A673 (cell line): ENCODE measurements at regions not wholly inside any gene's neighbourhood (a gene's known extent, or its start where the extent isn't known, plus 50 kb on each side); places are given as distances from the start of the nearest gene placed in this dataset.

Experiments
- BruUV-seq: library from RNA; stranded (reverse); fragments of 400-500 nt; replicated peaks from 2 replicates; lab custom pipeline; 2021; lab: Mats Ljungman, UMichigan
- CTCF ChIA-PET: fragments of 300-600 bp; sonication (Branson Sonifier 250); formaldehyde crosslinking; loops from one replicate; lab custom pipeline; 2022; ENCODE audit warnings: antibody characterized with exemption; lab: Charles Lee
- POLR2A ChIA-PET: fragments of 300-600 bp; sonication (Branson Sonifier 250); formaldehyde crosslinking; loops from one replicate; lab custom pipeline; 2022; ENCODE audit warnings: antibody characterized with exemption; ENCODE audit not compliant: low non-redundant PET; lab: Charles Lee
- DNase-seq: peaks from one replicate; pipeline ENCODE4 v3.0.0-alpha.2; 2015; ENCODE audit warnings: low spot score
- H3K27ac ChIP-seq: fragments of 200-600 bp; sonication (generic); 2 replicates; pipeline ENCODE4 v1.5.1; 2016; ENCODE audit warnings: mixed run types, low read depth, mild to moderate bottlenecking, mixed read lengths, antibody characterized with exemption, low read length; ENCODE audit not compliant: poor library complexity, severe bottlenecking
- H3K27me3 ChIP-seq: fragments of 200-600 bp; sonication (generic); replicated peaks from 2 replicates; pipeline ENCODE4 v1.6.1; 2017; ENCODE audit warnings: mixed run types, low read depth, mild to moderate bottlenecking, mixed read lengths, antibody characterized with exemption, low read length; ENCODE audit not compliant: insufficient read depth, poor library complexity
- H3K36me3 ChIP-seq: fragments of 200-600 bp; sonication (generic); 2 replicates; pipeline ENCODE4 v1.6.1; 2016; ENCODE audit warnings: mixed run types, mild to moderate bottlenecking, mixed read lengths, antibody characterized with exemption, low read length; ENCODE audit not compliant: insufficient read depth, poor library complexity, severe bottlenecking
- H3K4me1 ChIP-seq: fragments of 200-600 bp; sonication (generic); 2 replicates; pipeline ENCODE4 v1.6.1; 2017; ENCODE audit warnings: mixed run types, mild to moderate bottlenecking, mixed read lengths, antibody characterized with exemption, low read length; ENCODE audit not compliant: insufficient read depth, poor library complexity, severe bottlenecking
- H3K4me3 ChIP-seq: fragments of 200-600 bp; sonication (generic); 2 replicates; pipeline ENCODE4 v1.5.1; 2016; ENCODE audit warnings: low read depth, mixed run types, mild to moderate bottlenecking, mixed read lengths, low read length; ENCODE audit not compliant: poor library complexity, severe bottlenecking
- H3K9me3 ChIP-seq: fragments of 200-600 bp; sonication (generic); 2 replicates; pipeline ENCODE4 v1.6.1; 2016; ENCODE audit warnings: mixed run types, low read depth, mild to moderate bottlenecking, mixed read lengths, antibody characterized with exemption, low read length; ENCODE audit not compliant: poor library complexity, severe bottlenecking
- EZH2 ChIP-seq: fragments of 200-600 bp; sonication (generic); IDR thresholded peaks from 2 replicates; pipeline ENCODE4 v1.6.1; 2017; ENCODE audit warnings: borderline replicate concordance, low read depth, mild to moderate bottlenecking, mixed read lengths, antibody characterized with exemption, low read length; ENCODE audit not compliant: poor library complexity, severe bottlenecking
- intact Hi-C: fragments of 100-400 bp; cut with micrococcal nuclease; formaldehyde crosslinking; loops from one replicate; pipeline ENCODE4 v1.10.0; 2022; ENCODE audit not compliant: unreplicated experiment
- TF ChIP-seq, protein P1 (sequence below): fragments of 300-800, 200-600 bp; sonication (generic); conservative IDR thresholded peaks from 2 replicates; pipeline ENCODE4 v1.5.1; 2017; ENCODE audit warnings: low read depth, mild to moderate bottlenecking, antibody characterized with exemption, low read length, moderate library complexity, mixed read lengths

GRCh38 chr5:28451483-28451882 lies 1413.1 kb upstream of the CDH9 start:
- Histone ChIP-seq H3K4me3 (no peak overlapping the region), H3K27ac (no peak overlapping the region), H3K27me3 (no peaks in the 10 kb centered on the region), H3K9me3 (no peaks in the 10 kb centered on the region), H3K36me3 (no peaks in the 10 kb centered on the region), H3K4me1 (no peaks in the 10 kb centered on the region)
- CTCF ChIA-PET = no interaction called here
- POLR2A ChIA-PET = no interaction called here
- BruUV-seq = no TSS peak
- intact Hi-C loops = no loop called here
- DNase-seq = no peak
- no peak for TF ChIP-seq EZH2
- TF ChIP-seq, protein P1, sequence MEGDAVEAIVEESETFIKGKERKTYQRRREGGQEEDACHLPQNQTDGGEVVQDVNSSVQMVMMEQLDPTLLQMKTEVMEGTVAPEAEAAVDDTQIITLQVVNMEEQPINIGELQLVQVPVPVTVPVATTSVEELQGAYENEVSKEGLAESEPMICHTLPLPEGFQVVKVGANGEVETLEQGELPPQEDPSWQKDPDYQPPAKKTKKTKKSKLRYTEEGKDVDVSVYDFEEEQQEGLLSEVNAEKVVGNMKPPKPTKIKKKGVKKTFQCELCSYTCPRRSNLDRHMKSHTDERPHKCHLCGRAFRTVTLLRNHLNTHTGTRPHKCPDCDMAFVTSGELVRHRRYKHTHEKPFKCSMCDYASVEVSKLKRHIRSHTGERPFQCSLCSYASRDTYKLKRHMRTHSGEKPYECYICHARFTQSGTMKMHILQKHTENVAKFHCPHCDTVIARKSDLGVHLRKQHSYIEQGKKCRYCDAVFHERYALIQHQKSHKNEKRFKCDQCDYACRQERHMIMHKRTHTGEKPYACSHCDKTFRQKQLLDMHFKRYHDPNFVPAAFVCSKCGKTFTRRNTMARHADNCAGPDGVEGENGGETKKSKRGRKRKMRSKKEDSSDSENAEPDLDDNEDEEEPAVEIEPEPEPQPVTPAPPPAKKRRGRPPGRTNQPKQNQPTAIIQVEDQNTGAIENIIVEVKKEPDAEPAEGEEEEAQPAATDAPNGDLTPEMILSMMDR = no peak

GRCh38 chr5:28450997-28451396 lies 1412.6 kb upstream of the CDH9 start:
- DNase-seq = no peak
- Histone ChIP-seq H3K36me3 (no peaks in the 10 kb centered on the region), H3K9me3 (no peaks in the 10 kb centered on the region), H3K27ac (no peak overlapping the region), H3K27me3 (no peaks in the 10 kb centered on the region), H3K4me3 (no peak overlapping the region), H3K4me1 (no peaks in the 10 kb centered on the region)
- no TSS peak for BruUV-seq
- ChIA-PET CTCF (no interaction called here), POLR2A (no interaction called here)
- intact Hi-C loops = no loop called here
- no peak for TF ChIP-seq EZH2
- TF ChIP-seq, protein P1 = no peak

DNA sequence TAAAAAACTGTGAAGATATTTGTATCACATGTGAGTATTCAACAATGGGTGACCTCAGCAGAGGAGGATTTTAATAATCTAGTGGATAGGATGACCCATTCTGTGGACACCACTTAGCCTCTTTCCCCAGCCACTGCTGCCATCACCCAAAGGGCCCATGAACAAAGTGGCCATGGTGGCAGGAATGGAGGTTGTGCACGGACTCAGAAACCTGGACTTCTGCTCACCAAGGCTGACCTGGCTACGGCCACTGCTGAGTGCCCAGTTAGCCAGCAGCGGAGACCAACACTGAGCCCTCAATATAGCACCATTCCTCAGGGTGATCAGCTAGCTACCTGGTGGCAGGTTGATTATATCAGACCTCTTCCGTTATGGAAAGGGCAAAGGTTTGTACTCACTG lies 1410.4 kb upstream of the CDH9 start:
- BruUV-seq = no TSS peak

More for the DNA sequence above, 1410.4 kb upstream of the CDH9 start:
- no peaks in the 10 kb centered on the region for H3K36me3 ChIP-seq
- H3K27ac ChIP-seq = no peak overlapping the region
- intact Hi-C loops = no loop called here
- H3K4me1 ChIP-seq = no peaks in the 10 kb centered on the region
- DNase-seq = no peak
- ChIA-PET POLR2A (no interaction called here), CTCF (no interaction called here)
- TF ChIP-seq, protein P1 = no peak
- no peak for TF ChIP-seq EZH2
- H3K4me3 ChIP-seq = no peak overlapping the region
- H3K27me3 ChIP-seq = no peaks in the 10 kb centered on the region
- peaks cover 6% of the 10 kb centered on the region for H3K9me3 ChIP-seq
